ENCODE measurements at regions not wholly inside any gene's neighbourhood (a gene's known extent, or its start where the extent isn't known, plus 50 kb on each side); places are given as distances from the start of the nearest gene placed in this dataset.

GRCh38 chr10:111974325-111974724, 209.2 kb downstream of the GPAM start:
- Histone ChIP-seq H3K36me3 (ENCODE audit: control insufficient read depth in 2 of 2, insufficient read depth in 2 of 2, low read length in 1 of 2) (no peaks in the 10 kb centered on the region), H3K9ac (ENCODE audit: control insufficient read depth, insufficient read depth, low read length) (no peak overlapping the region), H2AFZ (ENCODE audit: control insufficient read depth, low read depth, low read length) (no peak overlapping the region), H3K9me3 (replicated peaks; ENCODE audit: control insufficient read depth, insufficient read depth, low read length) (no peaks in the 10 kb centered on the region), H3K4me2 (ENCODE audit: control insufficient read depth, insufficient read depth) (no peak overlapping the region), H3K79me2 (ENCODE audit: control insufficient read depth, insufficient read depth, low read length) (no peaks in the 10 kb centered on the region), H3K4me3 (no peak overlapping the region), H3K27ac (ENCODE audit: control insufficient read depth, insufficient read depth) (no peak overlapping the region), H3K4me1 (ENCODE audit: control insufficient read depth, insufficient read depth, low read length) (no peaks in the 10 kb centered on the region), H3K27me3 (replicated peaks in 1 of 2; ENCODE audit: control insufficient read depth in 2 of 2, insufficient read depth in 2 of 2, low read length in 1 of 2) (no peaks in the 10 kb centered on the region; a peak in 1 of 4 replicates), H4K20me1 (ENCODE audit: control insufficient read depth, insufficient read depth) (no peaks in the 10 kb centered on the region)
- TF ChIP-seq KAT2A (conservative IDR thresholded peaks at IDR 0.05; ENCODE audit: control insufficient read depth, low read depth, low read length): no peak
- TF ChIP-seq ZBTB11 (CRISPR knock-in tag; IDR thresholded peaks at IDR 0.05): no peak
- no peak for TF ChIP-seq CREM (IDR thresholded peaks at IDR 0.05; ENCODE audit: low read depth)
- TF ChIP-seq ASH2L (IDR thresholded peaks at IDR 0.05; ENCODE audit: borderline replicate concordance, low read depth): no peak
- TF ChIP-seq HDGF (IDR thresholded peaks at IDR 0.05): no peak
- no peak for TF ChIP-seq MEF2A (IDR thresholded peaks at IDR 0.05; ENCODE audit: insufficient read depth, low read depth, low read length)
- TF ChIP-seq YBX1 (IDR thresholded peaks at IDR 0.05): no peak
- TF ChIP-seq NKRF (conservative IDR thresholded peaks at IDR 0.05): no peak
- no peak for TF ChIP-seq TBL1XR1 (IDR thresholded peaks at IDR 0.05; ENCODE audit: low read depth, low read length)
- TF ChIP-seq HCFC1 (IDR thresholded peaks at IDR 0.05; ENCODE audit: low read length): no peak
- TF ChIP-seq SUZ12 (IDR thresholded peaks at IDR 0.05; ENCODE audit: unreplicated experiment): no peak
- no peak for TF ChIP-seq ZSCAN29 (IDR thresholded peaks at IDR 0.05)
- TF ChIP-seq BHLHE40 (IDR thresholded peaks at IDR 0.05; ENCODE audit: borderline replicate concordance in 1 of 2, low read depth in 2 of 2, low read length in 1 of 2): no peak
- no peak for TF ChIP-seq MXI1 (IDR thresholded peaks at IDR 0.05; ENCODE audit: low read depth, low read length)
- no peak for TF ChIP-seq MEF2B (IDR thresholded peaks at IDR 0.05; ENCODE audit: partially characterized antibody, poor library complexity, severe bottlenecking)
- no peak for TF ChIP-seq POLR2AphosphoS2 (IDR thresholded peaks at IDR 0.05; ENCODE audit: low read depth, low read length)
- ChIA-PET CTCF (no interaction called here), RAD21 (ENCODE audit: unreplicated experiment) (no interaction called here), POLR2A (no interaction called here), SMC1A (ENCODE audit: uncharacterized antibody, unreplicated experiment) (no interaction called here)
- intact Hi-C loops (cut with micrococcal nuclease; ENCODE audit: unreplicated experiment): no loop called here
- ATAC-seq (no peak), FAIRE-seq (no peak), DNase-seq (ENCODE audit: low read depth, low spot score) (no peak)
- no TSS peak for BruUV-seq (replicated peaks)
- WGBS (ENCODE audit: insufficient coverage, insufficient replicate concordance, low lambda C conversion rate, missing lambda C conversion rate): 4% methylated on average over 4 of the region's 4 CpGs
- in situ Hi-C loops (cut with MboI): no loop called here
